ENCODE measurements at regions not wholly inside any gene's neighbourhood (a gene's known extent, or its start where the extent isn't known, plus 50 kb on each side); places are given as distances from the start of the nearest gene placed in this dataset.

DNA sequence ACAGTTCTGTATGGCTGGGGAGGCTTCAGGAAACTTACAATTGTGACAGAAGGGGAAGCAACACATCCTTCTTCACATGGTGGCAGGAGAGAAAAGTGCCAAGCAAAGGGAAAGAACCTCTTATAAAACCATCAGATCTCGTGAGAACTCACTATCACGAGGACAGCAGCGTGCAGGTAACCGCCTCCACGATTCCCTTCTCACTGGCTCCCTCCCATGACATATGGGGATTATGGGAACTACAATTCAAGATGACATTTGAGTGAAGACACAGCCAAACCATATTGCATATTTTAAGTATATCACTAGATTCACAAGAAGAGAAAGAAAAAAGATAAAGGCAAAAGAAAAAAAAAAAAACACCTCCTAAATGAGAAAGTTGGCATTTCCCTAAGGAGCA is 431.9 kb upstream of the RGS17 start:
- Mint-ChIP-seq H3K4me1 (ENCODE audit: low read depth) (no peaks in the 10 kb centered on the region), H3K27me3 (ENCODE audit: low read depth) (no peaks in the 10 kb centered on the region), H3K27ac (no peak overlapping the region), H3K4me3 (no peak overlapping the region), H3K36me3 (ENCODE audit: low read depth) (no peaks in the 10 kb centered on the region), H3K9me3 (no peaks in the 10 kb centered on the region)
- no peak for DNase-seq
- CTCF ChIA-PET, result no interaction called here
- intact Hi-C loops (cut with micrococcal nuclease), result no loop called here

GRCh38 chr6:153553627-153554026 is 422.5 kb upstream of the RGS17 start:
- Mint-ChIP-seq H3K9me3 (no peaks in the 10 kb centered on the region), H3K36me3 (ENCODE audit: low read depth) (no peaks in the 10 kb centered on the region), H3K4me3 (no peak overlapping the region), H3K4me1 (ENCODE audit: low read depth) (no peaks in the 10 kb centered on the region), H3K27me3 (ENCODE audit: low read depth) (no peaks in the 10 kb centered on the region), H3K27ac (no peak overlapping the region)
- intact Hi-C loops (cut with micrococcal nuclease), result no loop called here
- no peak for DNase-seq
- CTCF ChIA-PET, result no interaction called here

GRCh38 chr6:153539602-153540001 is 408.5 kb upstream of the RGS17 start:
- H3K27me3 Mint-ChIP-seq (ENCODE audit: low read depth), result peaks cover 3% of the 10 kb centered on the region
- intact Hi-C loops (cut with micrococcal nuclease), result no loop called here
- H3K4me3 Mint-ChIP-seq, result no peak overlapping the region
- CTCF ChIA-PET, result no interaction called here
- no peak for DNase-seq
- H3K9me3 Mint-ChIP-seq, result no peaks in the 10 kb centered on the region
- no peak overlapping the region for H3K27ac Mint-ChIP-seq
- no peaks in the 10 kb centered on the region for H3K4me1 Mint-ChIP-seq (ENCODE audit: low read depth)
- no peaks in the 10 kb centered on the region for H3K36me3 Mint-ChIP-seq (ENCODE audit: low read depth)

DNA sequence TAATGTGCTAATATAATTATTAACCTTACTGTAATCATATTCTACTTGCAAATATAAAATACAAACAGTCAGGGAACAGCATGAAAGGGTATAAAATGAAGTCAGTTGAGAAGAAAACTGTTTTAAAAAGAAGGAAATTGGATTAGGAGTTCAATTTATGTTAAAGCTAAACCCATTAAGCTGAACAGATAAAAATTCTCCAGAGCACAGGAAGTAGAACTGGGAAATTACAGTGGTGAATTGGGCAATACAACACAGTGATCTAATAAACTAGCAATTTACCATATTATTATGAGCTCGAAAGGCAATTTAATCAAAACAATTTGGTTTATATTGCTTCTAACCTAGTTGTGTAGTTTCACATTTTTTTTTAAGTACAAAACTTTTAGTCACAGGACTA is 407.4 kb upstream of the RGS17 start:
- intact Hi-C loops (cut with micrococcal nuclease), result no loop called here
- H3K27ac Mint-ChIP-seq, result no peak overlapping the region
- no peak overlapping the region for H3K4me3 Mint-ChIP-seq
- no peaks in the 10 kb centered on the region for H3K36me3 Mint-ChIP-seq (ENCODE audit: low read depth)
- H3K27me3 Mint-ChIP-seq (ENCODE audit: low read depth), result peaks cover 3% of the 10 kb centered on the region
- CTCF ChIA-PET, result no interaction called here
- no peaks in the 10 kb centered on the region for H3K9me3 Mint-ChIP-seq
- H3K4me1 Mint-ChIP-seq (ENCODE audit: low read depth), result no peaks in the 10 kb centered on the region
- no peak for DNase-seq

DNA sequence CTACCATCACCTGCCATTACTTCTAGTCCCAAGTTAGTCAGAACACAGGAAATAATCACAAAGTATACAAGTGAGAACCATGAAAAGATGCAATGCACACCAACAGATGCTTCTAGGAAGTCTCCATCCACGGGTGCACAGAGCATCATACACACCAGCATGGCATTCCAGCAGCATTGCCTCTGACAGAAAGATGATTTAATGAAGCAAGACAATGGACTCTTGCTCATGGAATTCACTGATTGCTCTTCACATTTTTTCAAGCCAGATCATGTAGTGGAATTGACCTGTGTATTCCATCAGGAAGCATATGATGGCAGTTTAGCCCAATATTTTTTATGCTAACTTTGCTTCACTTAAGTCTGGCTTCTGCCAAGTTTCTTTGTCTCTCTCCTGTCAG is 406.3 kb upstream of the RGS17 start:
- H3K27ac Mint-ChIP-seq, result no peak overlapping the region
- no peak for DNase-seq
- intact Hi-C loops (cut with micrococcal nuclease), result no loop called here
- H3K27me3 Mint-ChIP-seq (ENCODE audit: low read depth), result peaks cover 3% of the 10 kb centered on the region
- H3K4me1 Mint-ChIP-seq (ENCODE audit: low read depth), result no peaks in the 10 kb centered on the region
- H3K36me3 Mint-ChIP-seq (ENCODE audit: low read depth), result no peaks in the 10 kb centered on the region
- H3K9me3 Mint-ChIP-seq, result no peaks in the 10 kb centered on the region
- no peak overlapping the region for H3K4me3 Mint-ChIP-seq
- CTCF ChIA-PET, result no interaction called here

GRCh38 chr6:153526479-153526878 is 395.4 kb upstream of the RGS17 start:
- H3K36me3 Mint-ChIP-seq (ENCODE audit: low read depth), result no peaks in the 10 kb centered on the region
- no peaks in the 10 kb centered on the region for H3K4me1 Mint-ChIP-seq (ENCODE audit: low read depth)
- DNase-seq, result no peak
- no peaks in the 10 kb centered on the region for H3K27me3 Mint-ChIP-seq (ENCODE audit: low read depth)
- H3K9me3 Mint-ChIP-seq, result peaks cover 4% of the 10 kb centered on the region
- H3K27ac Mint-ChIP-seq, result no peak overlapping the region
- intact Hi-C loops (cut with micrococcal nuclease), result no loop called here
- H3K4me3 Mint-ChIP-seq, result no peak overlapping the region
- CTCF ChIA-PET, result no interaction called here

DNA sequence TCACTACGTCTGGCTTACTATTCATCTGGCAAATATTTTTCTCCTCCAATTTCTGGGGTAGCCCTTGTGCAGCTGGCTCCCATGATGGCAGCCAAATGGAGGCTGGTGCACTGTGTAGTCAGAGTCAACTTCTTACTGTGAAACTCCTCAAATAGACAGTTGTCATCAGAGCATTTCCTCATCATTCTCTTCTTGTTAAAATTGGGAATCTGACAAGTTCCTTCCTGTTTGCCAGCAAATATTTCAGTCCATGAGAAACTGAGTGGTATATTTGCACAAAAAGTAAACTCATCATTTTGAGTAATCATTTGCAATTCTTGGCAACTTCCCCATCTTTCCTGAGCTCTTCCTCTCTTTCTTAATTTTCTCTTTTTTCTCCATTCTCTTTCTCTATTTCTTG is 394.9 kb upstream of the RGS17 start:
- intact Hi-C loops (cut with micrococcal nuclease), result no loop called here
- H3K9me3 Mint-ChIP-seq, result peaks cover 4% of the 10 kb centered on the region
- no peak overlapping the region for H3K4me3 Mint-ChIP-seq
- CTCF ChIA-PET, result no interaction called here
- H3K27me3 Mint-ChIP-seq (ENCODE audit: low read depth), result no peaks in the 10 kb centered on the region
- no peak for DNase-seq
- no peak overlapping the region for H3K27ac Mint-ChIP-seq
- H3K4me1 Mint-ChIP-seq (ENCODE audit: low read depth), result no peaks in the 10 kb centered on the region
- H3K36me3 Mint-ChIP-seq (ENCODE audit: low read depth), result no peaks in the 10 kb centered on the region

DNA sequence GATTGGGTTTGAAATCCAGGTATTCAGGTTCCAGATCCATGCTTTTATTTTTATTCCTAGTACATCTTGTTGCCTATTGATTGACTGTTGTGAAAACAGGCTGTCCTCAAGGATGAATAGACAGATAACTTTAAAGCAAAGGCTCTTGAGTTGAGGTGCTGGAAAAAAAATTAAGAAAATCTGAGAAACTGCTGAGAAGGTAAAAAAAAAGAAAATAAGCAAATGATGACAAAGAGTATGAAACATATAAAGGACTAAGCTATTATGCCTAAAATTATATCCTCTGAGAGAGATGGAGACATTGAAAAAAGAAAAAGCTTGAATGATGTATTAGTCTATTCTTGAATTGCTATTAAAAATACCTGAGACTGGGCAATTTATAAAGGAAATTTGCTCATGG is 392.3 kb upstream of the RGS17 start:
- no peak for DNase-seq
- intact Hi-C loops (cut with micrococcal nuclease), result no loop called here
- H3K27me3 Mint-ChIP-seq (ENCODE audit: low read depth), result no peaks in the 10 kb centered on the region
- H3K4me1 Mint-ChIP-seq (ENCODE audit: low read depth), result no peaks in the 10 kb centered on the region
- H3K4me3 Mint-ChIP-seq, result no peak overlapping the region
- no peak overlapping the region for H3K27ac Mint-ChIP-seq
- CTCF ChIA-PET, result no interaction called here
- peaks cover 9% of the 10 kb centered on the region for H3K9me3 Mint-ChIP-seq
- H3K36me3 Mint-ChIP-seq (ENCODE audit: low read depth), result no peaks in the 10 kb centered on the region

- Mint-ChIP-seq H3K27me3 (ENCODE audit: low read depth) (no peaks in the 10 kb centered on the region), H3K36me3 (ENCODE audit: low read depth) (no peaks in the 10 kb centered on the region), H3K4me3 (no peak overlapping the region), H3K27ac (no peak overlapping the region), H3K4me1 (ENCODE audit: low read depth) (no peaks in the 10 kb centered on the region), H3K9me3 (no peaks in the 10 kb centered on the region)
- DNase-seq, result no peak
- CTCF ChIA-PET, result interaction anchor here (0.8 to 1.2 kb wide), 2 partner anchors 281 to 436 kb away, joined by 3 to 4 read pairs; no protein-coding TSS in a partner anchor
- intact Hi-C loops (cut with micrococcal nuclease), result loop anchor here (1.0 to 2.0 kb wide), 3 partner anchors 281 to 480 kb away; no protein-coding TSS in a partner anchor
These were observed 380.9 kb upstream of the RGS17 start for GRCh38 chr6:153511896-153512496.

- Mint-ChIP-seq H3K27ac (no peak overlapping the region), H3K27me3 (ENCODE audit: low read depth) (no peaks in the 10 kb centered on the region), H3K9me3 (no peaks in the 10 kb centered on the region), H3K4me3 (no peak overlapping the region), H3K4me1 (ENCODE audit: low read depth) (no peaks in the 10 kb centered on the region), H3K36me3 (ENCODE audit: low read depth) (no peaks in the 10 kb centered on the region)
- intact Hi-C loops (cut with micrococcal nuclease), result no loop called here
- CTCF ChIA-PET, result no interaction called here
- no peak for DNase-seq
These were observed 372.7 kb upstream of the RGS17 start for GRCh38 chr6:153503810-153504209.

DNA sequence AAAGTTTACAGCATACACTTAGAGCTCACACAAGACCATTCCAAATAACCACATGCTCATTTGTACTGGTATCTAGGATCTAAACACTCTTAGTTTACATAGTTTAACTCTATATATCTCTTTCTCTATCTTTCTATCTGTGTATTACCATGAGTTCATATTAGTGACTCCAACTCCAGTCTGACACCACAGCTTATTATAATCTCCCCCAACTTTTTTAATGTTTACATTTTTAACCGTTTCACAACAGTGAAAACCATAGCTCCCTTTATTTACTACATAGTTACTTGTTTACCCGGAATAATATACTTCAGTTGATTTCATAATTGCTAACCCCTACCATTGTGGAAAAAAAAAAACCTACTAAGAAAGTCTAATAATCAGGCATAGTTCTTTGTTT is 362.4 kb upstream of the RGS17 start:
- H3K27me3 Mint-ChIP-seq (ENCODE audit: low read depth), result no peaks in the 10 kb centered on the region
- no peak for DNase-seq
- H3K9me3 Mint-ChIP-seq, result no peaks in the 10 kb centered on the region
- intact Hi-C loops (cut with micrococcal nuclease), result no loop called here
- no peaks in the 10 kb centered on the region for H3K36me3 Mint-ChIP-seq (ENCODE audit: low read depth)
- H3K27ac Mint-ChIP-seq, result no peak overlapping the region
- no peaks in the 10 kb centered on the region for H3K4me1 Mint-ChIP-seq (ENCODE audit: low read depth)
- H3K4me3 Mint-ChIP-seq, result no peak overlapping the region
- CTCF ChIA-PET, result no interaction called here

GRCh38 chr6:153489479-153489878 is 358.4 kb upstream of the RGS17 start:
- no peaks in the 10 kb centered on the region for H3K9me3 Mint-ChIP-seq
- no peaks in the 10 kb centered on the region for H3K4me1 Mint-ChIP-seq (ENCODE audit: low read depth)
- intact Hi-C loops (cut with micrococcal nuclease), result no loop called here
- H3K4me3 Mint-ChIP-seq, result no peak overlapping the region
- H3K27me3 Mint-ChIP-seq (ENCODE audit: low read depth), result no peaks in the 10 kb centered on the region
- no peak for DNase-seq
- H3K36me3 Mint-ChIP-seq (ENCODE audit: low read depth), result no peaks in the 10 kb centered on the region
- no peak overlapping the region for H3K27ac Mint-ChIP-seq
- CTCF ChIA-PET, result no interaction called here

- CTCF ChIA-PET, result no interaction called here
- H3K27me3 Mint-ChIP-seq (ENCODE audit: low read depth), result no peaks in the 10 kb centered on the region
- H3K9me3 Mint-ChIP-seq, result no peaks in the 10 kb centered on the region
- intact Hi-C loops (cut with micrococcal nuclease), result no loop called here
- no peaks in the 10 kb centered on the region for H3K36me3 Mint-ChIP-seq (ENCODE audit: low read depth)
- DNase-seq, result no peak
- no peak overlapping the region for H3K27ac Mint-ChIP-seq
- H3K4me1 Mint-ChIP-seq (ENCODE audit: low read depth), result no peaks in the 10 kb centered on the region
- H3K4me3 Mint-ChIP-seq, result no peak overlapping the region
These were observed 357.2 kb upstream of the RGS17 start for GRCh38 chr6:153488267-153488666.

- no peaks in the 10 kb centered on the region for H3K9me3 Mint-ChIP-seq
- no peaks in the 10 kb centered on the region for H3K27me3 Mint-ChIP-seq (ENCODE audit: low read depth)
- no peak overlapping the region for H3K4me3 Mint-ChIP-seq
- no peak overlapping the region for H3K27ac Mint-ChIP-seq
- no peaks in the 10 kb centered on the region for H3K36me3 Mint-ChIP-seq (ENCODE audit: low read depth)
- no peaks in the 10 kb centered on the region for H3K4me1 Mint-ChIP-seq (ENCODE audit: low read depth)
- CTCF ChIA-PET, result no interaction called here
- intact Hi-C loops (cut with micrococcal nuclease), result no loop called here
- no peak for DNase-seq
These were observed 354.0 kb upstream of the RGS17 start for GRCh38 chr6:153485072-153485471.

Measured in activated naive CD4-positive, alpha-beta T cell treated with anti-CD3 and anti-CD28 coated beads for 36 hours (primary cell).